Choroid plexus epithelial cell (primary cell): ENCODE measurements at regions not wholly inside any gene's neighbourhood (a gene's known extent, or its start where the extent isn't known, plus 50 kb on each side); places are given as distances from the start of the nearest gene placed in this dataset.

ENCODE experiments used
- DNase-seq: peaks from one replicate; pipeline ENCODE4 v3.0.0-alpha.2; 2010; ENCODE audit warnings: low read depth
- H3K4me3 ChIP-seq: 2 replicates; pipeline ENCODE4 v1.5.1; 2011; ENCODE audit warnings: low read depth, mild to moderate bottlenecking, control low read depth, low read length, moderate library complexity
- TF ChIP-seq, protein P1 (sequence below): conservative IDR thresholded peaks from 2 replicates; pipeline ENCODE4 v1.5.1; 2011; ENCODE audit warnings: low read depth, mild to moderate bottlenecking, control low read depth, inconsistent platforms, low read length, moderate library complexity

DNA sequence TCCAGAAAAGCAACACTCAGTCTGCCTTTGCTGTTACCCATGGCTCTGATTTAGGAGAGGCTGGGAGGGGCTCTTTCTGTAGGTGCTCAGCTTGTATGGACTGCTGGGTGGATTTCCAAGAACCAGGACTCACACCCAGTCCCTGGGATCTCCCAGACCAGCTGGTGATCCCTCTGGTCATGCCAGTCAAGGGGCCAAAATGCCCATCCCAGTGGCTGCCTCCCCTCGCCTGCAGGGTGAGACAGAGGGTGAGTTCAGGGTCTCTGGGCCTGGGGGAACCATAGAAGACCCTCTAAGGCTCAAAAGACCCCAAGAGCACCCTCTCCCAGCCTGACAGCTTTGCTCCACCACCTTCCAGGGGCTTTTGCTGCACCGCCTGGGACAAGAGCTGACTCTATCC is 78.6 kb upstream of the MYL2 start:
- no peak overlapping the region for H3K4me3 ChIP-seq
- TF ChIP-seq, protein P1, sequence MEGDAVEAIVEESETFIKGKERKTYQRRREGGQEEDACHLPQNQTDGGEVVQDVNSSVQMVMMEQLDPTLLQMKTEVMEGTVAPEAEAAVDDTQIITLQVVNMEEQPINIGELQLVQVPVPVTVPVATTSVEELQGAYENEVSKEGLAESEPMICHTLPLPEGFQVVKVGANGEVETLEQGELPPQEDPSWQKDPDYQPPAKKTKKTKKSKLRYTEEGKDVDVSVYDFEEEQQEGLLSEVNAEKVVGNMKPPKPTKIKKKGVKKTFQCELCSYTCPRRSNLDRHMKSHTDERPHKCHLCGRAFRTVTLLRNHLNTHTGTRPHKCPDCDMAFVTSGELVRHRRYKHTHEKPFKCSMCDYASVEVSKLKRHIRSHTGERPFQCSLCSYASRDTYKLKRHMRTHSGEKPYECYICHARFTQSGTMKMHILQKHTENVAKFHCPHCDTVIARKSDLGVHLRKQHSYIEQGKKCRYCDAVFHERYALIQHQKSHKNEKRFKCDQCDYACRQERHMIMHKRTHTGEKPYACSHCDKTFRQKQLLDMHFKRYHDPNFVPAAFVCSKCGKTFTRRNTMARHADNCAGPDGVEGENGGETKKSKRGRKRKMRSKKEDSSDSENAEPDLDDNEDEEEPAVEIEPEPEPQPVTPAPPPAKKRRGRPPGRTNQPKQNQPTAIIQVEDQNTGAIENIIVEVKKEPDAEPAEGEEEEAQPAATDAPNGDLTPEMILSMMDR = no peak
- no peak for DNase-seq

DNA sequence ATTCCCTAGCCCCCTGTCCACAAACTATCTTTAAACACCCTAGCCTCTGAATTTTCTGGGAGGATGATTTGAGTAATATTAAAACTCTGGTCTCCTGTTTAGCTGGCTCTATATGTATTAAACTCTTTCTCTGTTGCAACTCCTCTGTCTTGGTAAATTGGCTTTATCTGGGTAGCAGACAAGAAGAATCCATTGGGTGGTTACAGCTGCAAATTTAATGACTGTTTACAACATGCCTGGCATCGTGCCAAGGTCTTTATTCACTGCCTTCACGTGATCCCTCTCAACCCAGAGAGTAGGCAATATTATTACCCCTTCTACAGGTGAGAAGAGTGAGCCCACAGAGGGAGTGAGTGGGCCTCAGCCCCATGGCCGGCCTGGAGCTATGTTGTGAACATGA is 77.8 kb upstream of the MYL2 start:
- no peak overlapping the region for H3K4me3 ChIP-seq
- TF ChIP-seq, protein P1 = no peak
- DNase-seq = peak; percentile 6

DNA sequence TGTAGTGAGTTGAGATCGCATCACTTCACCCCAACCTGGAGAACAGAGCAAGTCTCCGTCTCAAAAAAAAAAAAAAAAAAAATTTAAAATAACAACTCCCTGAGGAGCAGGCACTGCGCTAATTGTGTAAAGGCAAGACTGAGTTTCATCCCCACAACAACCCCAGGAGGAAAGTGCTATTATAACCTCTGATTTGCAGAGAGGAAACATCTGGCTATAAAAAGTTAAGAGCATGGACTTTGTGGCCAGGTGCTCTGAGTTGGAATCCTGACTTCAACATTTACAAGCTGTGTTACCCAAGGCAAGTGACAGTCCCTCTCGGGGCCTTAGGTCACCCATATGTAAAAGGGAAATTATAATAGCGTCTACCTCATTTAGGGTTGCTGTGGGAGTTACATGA is 76.0 kb upstream of the MYL2 start:
- TF ChIP-seq, protein P1 = no peak

DNA sequence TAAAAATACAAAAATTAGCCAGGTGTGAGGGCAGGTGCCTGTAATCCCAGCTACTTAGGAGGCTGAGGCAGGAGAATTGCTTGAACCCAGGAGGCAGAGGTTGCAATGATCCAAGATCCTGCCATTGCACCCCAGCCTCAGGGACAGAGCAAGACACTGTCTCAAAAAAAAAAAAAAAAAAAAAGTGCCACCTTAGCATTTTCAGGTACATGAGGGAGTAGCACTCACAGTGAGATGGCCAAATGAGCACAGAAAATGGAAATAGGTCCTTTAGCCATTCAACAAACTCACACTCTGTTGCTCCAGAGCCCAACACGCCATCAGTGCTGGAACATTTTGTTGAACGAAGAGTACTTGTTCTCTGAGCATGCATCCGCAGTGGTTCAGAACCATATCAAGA is 75.2 kb upstream of the MYL2 start:
- no peak overlapping the region for H3K4me3 ChIP-seq
- TF ChIP-seq, protein P1 = no peak
- DNase-seq = no peak

More for the DNA sequence above, 76.0 kb upstream of the MYL2 start:
- H3K4me3 ChIP-seq = no peak overlapping the region
- no peak for DNase-seq

DNA sequence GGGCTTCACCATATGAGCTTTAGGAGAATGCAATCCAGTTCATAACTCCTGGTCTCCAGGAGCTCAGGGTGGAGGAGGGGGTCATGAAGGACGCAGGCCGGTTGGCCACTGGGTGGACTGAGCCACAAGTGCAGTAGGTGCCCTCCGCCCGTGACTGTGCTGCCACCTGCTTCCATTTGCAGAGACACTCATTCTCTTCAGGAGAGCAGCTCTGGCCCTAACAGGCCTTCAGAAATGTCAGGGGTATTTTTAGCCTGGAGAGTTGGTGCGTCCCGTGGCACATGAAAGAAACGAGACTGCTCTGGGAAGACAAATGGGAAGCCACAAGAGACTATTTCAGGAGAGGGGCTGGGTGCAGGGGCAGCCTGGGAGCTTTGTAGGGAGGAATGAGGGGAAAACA is 74.6 kb upstream of the MYL2 start:
- no peak overlapping the region for H3K4me3 ChIP-seq
- TF ChIP-seq, protein P1 = no peak
- DNase-seq = no peak

DNA sequence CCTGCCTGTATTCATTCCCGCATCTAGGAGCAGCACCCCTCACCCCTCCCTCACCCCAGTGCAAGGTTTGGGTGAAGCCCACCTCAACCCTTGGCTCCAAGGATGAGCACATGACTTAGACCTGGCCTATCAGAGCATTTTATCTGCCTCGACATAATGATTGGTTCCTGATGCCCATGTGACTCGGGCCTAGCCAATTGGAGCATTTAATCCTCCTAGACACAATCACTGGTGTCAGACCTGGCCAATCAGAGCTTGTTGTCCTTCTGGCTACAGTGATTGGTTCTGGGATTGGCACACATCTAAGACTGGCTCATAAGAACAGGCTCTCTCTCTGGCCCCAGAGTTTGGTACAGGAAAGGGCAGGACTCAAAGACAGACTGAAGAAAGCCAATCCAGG is 73.1 kb upstream of the MYL2 start:
- TF ChIP-seq, protein P1 = no peak
- DNase-seq = no peak
- no peak overlapping the region for H3K4me3 ChIP-seq

DNA sequence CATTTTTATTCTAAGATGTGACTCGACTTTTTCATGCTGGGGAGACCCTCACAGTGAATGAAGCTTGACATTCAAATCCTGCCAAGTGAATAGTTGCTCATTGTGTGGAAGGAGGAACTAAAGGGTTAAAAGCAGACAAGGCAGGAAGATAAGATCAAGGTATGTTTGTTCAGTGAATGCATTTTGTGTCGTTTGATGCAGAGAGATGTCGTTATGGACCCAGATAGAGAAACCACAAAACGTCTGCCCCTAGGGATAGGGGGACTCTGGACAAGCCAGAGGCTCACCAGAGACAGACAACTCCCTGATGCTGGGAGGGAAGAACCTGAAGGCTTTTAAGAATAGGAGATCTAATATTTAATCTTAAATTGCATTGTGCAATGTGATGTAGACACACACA is 72.5 kb upstream of the MYL2 start:
- TF ChIP-seq, protein P1 = no peak
- no peak for DNase-seq
- H3K4me3 ChIP-seq = no peak overlapping the region
